GM23338 (cell line): ENCODE measurements at regions not wholly inside any gene's neighbourhood (a gene's known extent, or its start where the extent isn't known, plus 50 kb on each side); places are given as distances from the start of the nearest gene placed in this dataset.

Experiments used
- ATAC-seq: fragments of 200-7000 bp; cut with Tn5 transposase; 3 replicates; pipeline ENCODE4 v1.9.1; 2020
- DNase-seq: peaks from one replicate; pipeline ENCODE4 v3.0.0-alpha.2; 2015; ENCODE audit warnings: low spot score
- H2AFZ ChIP-seq: fragments of 200-600 bp; sonication (generic); 2 replicates; pipeline ENCODE4 v1.8.0; 2016; ENCODE audit warnings: antibody characterized with exemption, mild to moderate bottlenecking, moderate library complexity
- H3F3A ChIP-seq: fragments of 200-600 bp; sonication (generic); replicated peaks from 2 replicates; pipeline ENCODE4 v1.8.0; 2017; ENCODE audit warnings: antibody characterized with exemption, mixed run types, low read depth
- H3K27ac ChIP-seq: fragments of 200-600 bp; sonication (generic); 2 replicates; pipeline ENCODE4 v1.6.1; 2016; ENCODE audit warnings: low read depth
- H3K27me3 ChIP-seq: fragments of 200-600 bp; sonication (generic); 2 replicates; pipeline ENCODE4 v1.8.0; 2016; ENCODE audit warnings: mild to moderate bottlenecking, mixed run types, moderate library complexity; ENCODE audit not compliant: insufficient read depth
- H3K36me3 ChIP-seq: fragments of 200-600 bp; sonication (generic); 2 replicates; pipeline ENCODE4 v1.8.0; 2016; ENCODE audit warnings: mild to moderate bottlenecking; ENCODE audit not compliant: insufficient read depth
- H3K4me1 ChIP-seq: fragments of 200-600 bp; sonication (generic); 2 replicates; pipeline ENCODE4 v1.8.0; 2016; ENCODE audit warnings: mild to moderate bottlenecking, moderate library complexity; ENCODE audit not compliant: insufficient read depth
- H3K4me2 ChIP-seq: fragments of 200-600 bp; sonication (generic); 2 replicates; pipeline ENCODE4 v1.7.1; 2017; ENCODE audit warnings: mixed run types
- H3K4me3 ChIP-seq: fragments of 200-600 bp; sonication (generic); 2 replicates; pipeline ENCODE4 v1.6.1; 2016; ENCODE audit warnings: mixed run types
- H3K79me2 ChIP-seq: fragments of 200-600 bp; sonication (generic); replicated peaks from 2 replicates; pipeline ENCODE4 v1.8.0; 2017; ENCODE audit warnings: mild to moderate bottlenecking; ENCODE audit not compliant: insufficient read depth
- H3K9me2 ChIP-seq: fragments of 200-600 bp; sonication (generic); 2 replicates; pipeline ENCODE4 v1.8.0; 2017; ENCODE audit not compliant: insufficient read depth
- H4K20me1 ChIP-seq: fragments of 200-600 bp; sonication (generic); replicated peaks from 2 replicates; pipeline ENCODE4 v1.8.0; 2017; ENCODE audit warnings: mild to moderate bottlenecking; ENCODE audit not compliant: insufficient read depth
- H3K27ac Mint-ChIP-seq: 2 replicates; pipeline ENCODE4 v1.8.0; 2020; ENCODE audit warnings: inconsistent platforms, mild to moderate bottlenecking, moderate library complexity, mixed read lengths
- H3K27me3 Mint-ChIP-seq: 3 replicates; pipeline ENCODE4 v1.8.0; 2022; ENCODE audit warnings: low read depth, mild to moderate bottlenecking, moderate library complexity, mixed read lengths, inconsistent platforms; ENCODE audit not compliant: insufficient read depth, poor library complexity
- H3K36me3 Mint-ChIP-seq: 3 replicates; pipeline ENCODE4 v1.8.0; 2021; ENCODE audit warnings: low read depth, mild to moderate bottlenecking, inconsistent platforms, moderate library complexity, mixed read lengths
- H3K4me1 Mint-ChIP-seq: 3 replicates; pipeline ENCODE4 v1.8.0; 2020; ENCODE audit warnings: mild to moderate bottlenecking, inconsistent platforms, mixed read lengths
- H3K4me3 Mint-ChIP-seq: 3 replicates; pipeline ENCODE4 v1.8.0; 2021; ENCODE audit warnings: moderate library complexity, mild to moderate bottlenecking, inconsistent platforms, mixed read lengths
- H3K9me3 Mint-ChIP-seq: 3 replicates; pipeline ENCODE4 v1.8.0; 2020; ENCODE audit warnings: moderate library complexity, mild to moderate bottlenecking, inconsistent platforms, mixed read lengths
- CREB1 ChIP-seq: fragments of 250-450 bp; sonication (Bioruptor Pico); IDR thresholded peaks from 2 replicates; pipeline ENCODE4 v1.5.0; 2020; ENCODE audit warnings: low read depth, mild to moderate bottlenecking, moderate library complexity
- CTCF ChIP-seq, 2 experiments: fragments of 200-600 bp in 1 of 2; sonication (generic) in 1 of 2; conservative IDR thresholded peaks; 2 replicates each; pipeline versions ENCODE4 v1.5.1 to v1.6.1; 2016 to 2017; ENCODE audit warnings: antibody characterized with exemption in 2 of 2, low read depth in 2 of 2, mild to moderate bottlenecking in 2 of 2, moderate library complexity in 1 of 2
- ETS1 ChIP-seq: IDR thresholded peaks from 2 replicates; pipeline ENCODE4 v1.6.1; 2016; ENCODE audit warnings: antibody characterized with exemption
- EZH2 ChIP-seq: fragments of 200-600 bp; sonication (generic); IDR thresholded peaks from one replicate; pipeline ENCODE4 v1.8.0; 2017; ENCODE audit warnings: antibody characterized with exemption, mild to moderate bottlenecking, low read depth; ENCODE audit not compliant: unreplicated experiment
- EZH2phosphoT487 ChIP-seq: fragments of 200-600 bp; sonication (generic); IDR thresholded peaks from one replicate; pipeline ENCODE4 v1.8.1; 2018; ENCODE audit warnings: antibody characterized with exemption; ENCODE audit not compliant: unreplicated experiment
- JUNB ChIP-seq: IDR thresholded peaks from one replicate; pipeline ENCODE4 v1.6.1; 2016; ENCODE audit warnings: antibody characterized with exemption; ENCODE audit not compliant: unreplicated experiment
- NANOG ChIP-seq: IDR thresholded peaks from 2 replicates; pipeline ENCODE4 v1.6.1; 2016; ENCODE audit warnings: antibody characterized with exemption, borderline replicate concordance
- POLR2AphosphoS5 ChIP-seq: IDR thresholded peaks from 2 replicates; pipeline ENCODE4 v1.6.1; 2016; ENCODE audit warnings: antibody characterized with exemption, low read depth
- STAT1 ChIP-seq: IDR thresholded peaks from one replicate; pipeline ENCODE4 v1.6.1; 2016; ENCODE audit warnings: antibody characterized with exemption; ENCODE audit not compliant: unreplicated experiment
- ZNF114 ChIP-seq: fragments of 250-450 bp; sonication (Bioruptor Pico); IDR thresholded peaks from 2 replicates; pipeline ENCODE4 v1.5.0; 2020; ENCODE audit warnings: mild to moderate bottlenecking, moderate library complexity
- TF ChIP-seq, protein P1 (sequence below): IDR thresholded peaks from one replicate; pipeline ENCODE4 v1.6.1; 2018; ENCODE audit warnings: antibody characterized with exemption; ENCODE audit not compliant: unreplicated experiment

GRCh38 chr1:3995141-3995780 lies 95.2 kb upstream of the C1orf174 start:
- no peak overlapping the region for H3K4me3 ChIP-seq
- no peak overlapping the region for H3K27ac Mint-ChIP-seq
- H3K4me2 ChIP-seq = no peak overlapping the region
- H3K36me3 ChIP-seq = no peaks in the 10 kb centered on the region
- no peaks in the 10 kb centered on the region for H4K20me1 ChIP-seq
- H3K9me2 ChIP-seq = no peaks in the 10 kb centered on the region
- H3K9me3 Mint-ChIP-seq = peaks cover 82% of the 10 kb centered on the region
- ATAC-seq = no peak
- TF ChIP-seq ZNF114 (no peak), POLR2AphosphoS5 (no peak), CTCF (conservative IDR thresholded peaks at IDR 0.05; ENCODE audit: low read depth in 2 of 2) (no peak)
- no peaks in the 10 kb centered on the region for H3K27me3 ChIP-seq
- no peaks in the 10 kb centered on the region for H3F3A ChIP-seq
- no peaks in the 10 kb centered on the region for H3K79me2 ChIP-seq
- peaks cover 5% of the 10 kb centered on the region for H3K27me3 Mint-ChIP-seq
- H3K4me1 ChIP-seq = no peaks in the 10 kb centered on the region
- no peaks in the 10 kb centered on the region for H3K4me1 Mint-ChIP-seq
- no peak overlapping the region for H3K4me3 Mint-ChIP-seq
- H3K36me3 Mint-ChIP-seq = peaks cover 9% of the 10 kb centered on the region
- H3K27ac ChIP-seq = no peak overlapping the region
- no peak overlapping the region for H2AFZ ChIP-seq
- DNase-seq = no peak

GRCh38 chr1:3996846-3997705 lies 97.0 kb upstream of the C1orf174 start:
- no peaks in the 10 kb centered on the region for H3K4me1 ChIP-seq
- TF ChIP-seq, protein P1, sequence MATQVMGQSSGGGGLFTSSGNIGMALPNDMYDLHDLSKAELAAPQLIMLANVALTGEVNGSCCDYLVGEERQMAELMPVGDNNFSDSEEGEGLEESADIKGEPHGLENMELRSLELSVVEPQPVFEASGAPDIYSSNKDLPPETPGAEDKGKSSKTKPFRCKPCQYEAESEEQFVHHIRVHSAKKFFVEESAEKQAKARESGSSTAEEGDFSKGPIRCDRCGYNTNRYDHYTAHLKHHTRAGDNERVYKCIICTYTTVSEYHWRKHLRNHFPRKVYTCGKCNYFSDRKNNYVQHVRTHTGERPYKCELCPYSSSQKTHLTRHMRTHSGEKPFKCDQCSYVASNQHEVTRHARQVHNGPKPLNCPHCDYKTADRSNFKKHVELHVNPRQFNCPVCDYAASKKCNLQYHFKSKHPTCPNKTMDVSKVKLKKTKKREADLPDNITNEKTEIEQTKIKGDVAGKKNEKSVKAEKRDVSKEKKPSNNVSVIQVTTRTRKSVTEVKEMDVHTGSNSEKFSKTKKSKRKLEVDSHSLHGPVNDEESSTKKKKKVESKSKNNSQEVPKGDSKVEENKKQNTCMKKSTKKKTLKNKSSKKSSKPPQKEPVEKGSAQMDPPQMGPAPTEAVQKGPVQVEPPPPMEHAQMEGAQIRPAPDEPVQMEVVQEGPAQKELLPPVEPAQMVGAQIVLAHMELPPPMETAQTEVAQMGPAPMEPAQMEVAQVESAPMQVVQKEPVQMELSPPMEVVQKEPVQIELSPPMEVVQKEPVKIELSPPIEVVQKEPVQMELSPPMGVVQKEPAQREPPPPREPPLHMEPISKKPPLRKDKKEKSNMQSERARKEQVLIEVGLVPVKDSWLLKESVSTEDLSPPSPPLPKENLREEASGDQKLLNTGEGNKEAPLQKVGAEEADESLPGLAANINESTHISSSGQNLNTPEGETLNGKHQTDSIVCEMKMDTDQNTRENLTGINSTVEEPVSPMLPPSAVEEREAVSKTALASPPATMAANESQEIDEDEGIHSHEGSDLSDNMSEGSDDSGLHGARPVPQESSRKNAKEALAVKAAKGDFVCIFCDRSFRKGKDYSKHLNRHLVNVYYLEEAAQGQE = no peak
- no peak for TF ChIP-seq ETS1
- no peak for TF ChIP-seq STAT1
- TF ChIP-seq EZH2phosphoT487 = no peak
- TF ChIP-seq JUNB = no peak
- no peak for TF ChIP-seq ZNF114
- no peak for TF ChIP-seq NANOG
- TF ChIP-seq CREB1 (CRISPR knock-in tag) = no peak
- TF ChIP-seq EZH2 = no peak

More at GRCh38 chr1:3996846-3997705, 97.0 kb upstream of the C1orf174 start:
- peaks cover 87% of the 10 kb centered on the region for H3K9me3 Mint-ChIP-seq
- no peak overlapping the region for H2AFZ ChIP-seq
- no peaks in the 10 kb centered on the region for H3K4me1 Mint-ChIP-seq
- DNase-seq = no peak
- H3K9me2 ChIP-seq = no peaks in the 10 kb centered on the region
- H3K27me3 Mint-ChIP-seq = peaks cover 7% of the 10 kb centered on the region
- H3K27me3 ChIP-seq = no peaks in the 10 kb centered on the region
- ATAC-seq = no peak
- no peak overlapping the region for H3K4me2 ChIP-seq
- no peaks in the 10 kb centered on the region for H3K36me3 ChIP-seq
- no peak overlapping the region for H3K27ac ChIP-seq
- no peaks in the 10 kb centered on the region for H3F3A ChIP-seq
- peaks cover 8% of the 10 kb centered on the region for H3K36me3 Mint-ChIP-seq
- no peaks in the 10 kb centered on the region for H4K20me1 ChIP-seq
- H3K27ac Mint-ChIP-seq = no peak overlapping the region
- H3K4me3 Mint-ChIP-seq = no peak overlapping the region
- no peak overlapping the region for H3K4me3 ChIP-seq
- H3K79me2 ChIP-seq = no peaks in the 10 kb centered on the region
